HG02885 (cell line): ENCODE measurements at regions not wholly inside any gene's neighbourhood (a gene's known extent, or its start where the extent isn't known, plus 50 kb on each side); places are given as distances from the start of the nearest gene placed in this dataset.
"Not testable (repeated sequence)": the region's sequence is repeated elsewhere in the genome, so short reads cannot be mapped to it uniquely, and the experiment has no call there.

Experiments used
- ATAC-seq: cut with Tn5 transposase; IDR thresholded peaks from one replicate; pipeline ENCODE4 v1.9.1; 2021; ENCODE audit warnings: mild to moderate bottlenecking; ENCODE audit not compliant: unreplicated experiment, poor library complexity

DNA sequence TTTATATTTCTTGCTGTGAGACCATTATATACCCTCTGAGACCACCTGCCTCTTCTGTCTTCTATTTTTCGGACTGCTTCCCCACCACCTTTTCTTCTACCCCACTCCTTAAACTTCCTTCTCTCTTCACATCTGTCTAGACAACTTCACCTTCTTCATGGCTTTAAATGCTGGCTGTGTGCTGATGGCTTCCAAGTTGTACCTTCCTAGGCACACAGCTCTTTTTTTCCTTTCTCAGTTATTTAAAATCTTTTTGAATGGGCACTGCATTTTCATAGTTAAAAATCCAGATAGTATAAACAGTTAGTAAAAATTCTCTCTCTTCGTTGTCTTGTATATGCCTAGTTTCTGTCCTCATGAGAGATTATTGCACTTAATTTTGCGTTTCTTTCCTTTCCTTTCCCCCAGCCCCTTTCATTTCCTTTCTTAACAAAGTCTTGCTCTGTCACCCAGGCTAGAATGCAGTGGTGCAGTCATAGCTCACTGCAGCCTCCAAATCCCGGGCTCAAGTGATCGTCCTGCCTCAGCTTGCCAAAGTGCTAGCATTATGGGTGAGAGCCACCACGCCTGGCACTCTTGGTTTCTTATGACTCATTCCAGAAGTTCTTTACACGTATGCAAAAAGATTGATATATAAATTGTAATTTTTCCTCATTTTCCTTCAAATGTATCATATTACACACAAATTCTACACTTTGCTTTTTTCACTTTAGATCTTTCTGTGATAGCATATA, 114.3 kb downstream of the NPIPB5 start:
- ATAC-seq: no peak

DNA sequence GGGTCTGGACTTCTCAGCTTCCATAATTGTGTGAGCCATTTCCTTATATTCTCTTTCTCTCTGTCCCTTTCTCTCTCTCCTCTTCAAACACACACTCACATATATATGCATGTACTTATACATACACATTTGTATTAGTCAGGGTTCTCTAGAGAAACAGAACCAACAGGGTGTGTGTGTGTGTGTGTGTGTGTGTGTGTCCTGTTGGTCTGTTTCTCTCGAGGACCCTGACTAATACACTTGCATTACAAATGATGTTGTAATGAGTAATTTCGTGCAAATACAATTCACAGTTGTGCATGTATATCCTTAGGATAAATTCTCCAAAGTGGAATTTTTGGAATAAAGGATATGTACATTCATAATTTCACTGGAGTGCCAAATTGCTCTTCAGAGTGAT, 115.3 kb downstream of the NPIPB5 start:
- no peak for ATAC-seq

DNA sequence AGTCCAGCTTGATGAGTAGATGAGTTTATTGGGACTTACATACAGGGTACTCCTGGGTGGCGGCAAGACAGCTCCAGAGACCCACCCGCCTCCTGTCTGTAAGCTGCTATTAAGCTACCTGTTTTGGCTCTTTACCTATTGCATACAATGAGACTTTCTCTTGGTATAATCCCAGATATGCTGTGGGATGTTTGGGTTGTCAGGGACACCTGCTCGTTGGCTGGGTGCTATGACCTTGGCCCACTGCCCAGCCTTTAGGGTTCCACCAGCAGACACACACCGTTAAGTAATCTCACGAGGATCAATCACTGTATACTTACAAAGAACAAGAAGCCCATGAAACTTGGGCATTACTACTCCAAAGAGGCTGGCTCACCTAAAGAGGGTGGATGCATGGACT, 116.4 kb downstream of the NPIPB5 start:
- no peak for ATAC-seq

DNA sequence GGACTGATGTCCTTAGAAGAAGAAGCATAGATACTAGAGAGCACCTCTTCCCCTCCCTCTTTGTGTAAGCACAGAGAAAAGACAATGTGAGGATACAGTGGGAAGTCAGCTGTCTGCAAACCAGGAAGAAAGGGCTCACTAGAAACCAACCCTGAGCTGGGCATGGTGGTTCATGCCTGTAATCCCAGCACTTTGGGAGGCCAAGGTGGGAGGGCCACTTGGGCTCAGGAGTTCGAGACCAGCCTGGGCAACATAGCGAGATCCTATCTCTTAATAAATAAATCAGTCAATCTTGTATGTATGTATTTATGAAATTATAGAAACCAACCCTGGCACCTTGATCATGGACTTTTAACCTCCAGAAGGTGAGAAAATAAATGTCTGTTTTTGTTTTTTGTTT, 118.3 kb downstream of the NPIPB5 start:
- no peak for ATAC-seq

DNA sequence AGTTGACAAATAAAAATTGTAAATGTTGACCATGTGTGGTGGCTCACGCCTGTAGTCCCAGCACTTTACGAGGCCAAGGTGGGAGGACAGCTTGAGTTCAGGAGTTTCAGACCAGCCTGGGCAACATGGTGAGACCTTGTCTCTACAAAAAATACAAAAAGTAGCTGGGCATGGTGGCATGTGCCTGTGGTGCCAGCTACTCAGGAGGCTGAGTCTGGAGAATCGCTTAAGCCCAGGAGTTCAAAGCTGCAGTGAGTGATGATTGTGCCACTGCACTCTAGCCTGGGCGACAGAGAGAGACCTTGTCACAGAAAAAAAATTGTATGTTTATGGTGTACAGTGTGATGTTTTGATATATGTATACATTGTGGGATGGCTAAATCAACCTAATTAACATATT, 119.6 kb downstream of the NPIPB5 start:
- ATAC-seq: no peak

DNA sequence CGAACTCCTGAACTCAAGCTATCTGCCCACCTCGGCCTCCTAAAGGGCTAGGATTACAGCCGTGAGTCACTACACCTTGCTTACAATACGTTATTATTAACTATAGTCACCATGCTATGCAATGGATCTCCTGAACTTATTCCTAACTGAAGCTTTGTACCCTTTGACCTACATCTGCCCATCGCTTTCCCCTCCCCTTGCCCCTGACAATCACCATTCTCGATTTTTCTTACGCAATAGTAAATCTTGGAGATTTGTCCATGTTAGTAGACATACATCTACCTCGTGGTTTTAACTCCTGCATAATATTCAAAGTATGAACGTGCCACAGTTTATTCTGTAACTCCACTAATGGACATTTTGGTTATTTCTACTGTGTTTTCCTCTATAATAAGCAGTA, 120.6 kb downstream of the NPIPB5 start:
- no peak for ATAC-seq

DNA sequence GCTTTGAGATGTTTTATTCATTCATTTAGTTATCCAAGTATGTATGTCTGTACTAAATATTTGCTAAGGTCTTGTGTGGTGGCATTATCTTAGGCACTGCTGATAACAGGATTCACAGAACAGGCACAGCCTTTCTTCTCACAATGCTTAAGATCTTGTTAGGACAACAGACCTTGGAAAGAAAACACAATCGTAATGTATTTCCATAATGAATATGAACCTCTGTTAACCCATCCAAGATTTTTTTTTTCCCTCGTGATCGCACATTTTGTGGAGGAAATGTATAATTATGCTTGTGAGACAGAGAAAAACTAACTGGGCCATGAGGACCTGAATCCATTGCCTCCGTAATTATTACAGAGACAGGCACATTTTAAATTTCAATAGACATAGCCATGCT, 121.9 kb downstream of the NPIPB5 start:
- ATAC-seq: no peak

DNA sequence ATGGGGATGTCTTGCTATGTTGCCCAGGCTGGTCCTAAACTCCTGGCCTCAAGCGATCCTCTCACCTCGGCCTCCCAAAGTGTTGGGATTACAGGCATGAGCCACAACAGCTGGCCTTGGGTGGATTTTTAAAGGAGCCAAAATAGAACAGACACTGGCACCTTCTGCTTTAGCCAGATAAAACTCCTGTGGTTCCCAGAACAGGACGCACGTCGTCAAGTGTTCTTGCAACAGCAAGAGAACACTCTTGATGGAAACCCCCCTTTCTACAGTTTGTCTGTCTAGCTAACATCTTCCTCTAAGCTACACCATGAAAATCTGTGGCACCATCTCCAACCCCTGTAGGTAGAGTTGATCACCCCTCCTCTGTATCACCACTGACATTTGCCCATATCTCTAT, 122.6 kb downstream of the NPIPB5 start:
- no peak for ATAC-seq

DNA sequence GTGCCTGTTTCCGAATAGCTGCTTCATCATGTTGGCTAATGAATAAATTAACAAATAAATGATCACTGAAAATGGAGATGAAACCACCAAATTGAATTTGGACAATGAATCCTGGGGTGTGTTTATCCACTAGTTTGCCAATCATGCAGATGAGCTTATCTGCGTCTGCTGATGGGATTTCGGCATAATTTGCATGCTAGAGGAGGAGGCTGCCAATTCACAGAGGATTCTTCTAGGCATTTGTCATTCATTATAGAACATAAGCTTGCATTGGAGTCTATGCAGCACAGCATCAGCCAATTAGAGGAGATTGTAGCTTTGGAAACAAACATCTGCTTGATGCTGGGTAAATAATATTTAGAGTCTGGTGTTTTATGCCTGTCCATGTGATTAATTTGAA, 123.1 kb downstream of the NPIPB5 start:
- ATAC-seq: no peak

DNA sequence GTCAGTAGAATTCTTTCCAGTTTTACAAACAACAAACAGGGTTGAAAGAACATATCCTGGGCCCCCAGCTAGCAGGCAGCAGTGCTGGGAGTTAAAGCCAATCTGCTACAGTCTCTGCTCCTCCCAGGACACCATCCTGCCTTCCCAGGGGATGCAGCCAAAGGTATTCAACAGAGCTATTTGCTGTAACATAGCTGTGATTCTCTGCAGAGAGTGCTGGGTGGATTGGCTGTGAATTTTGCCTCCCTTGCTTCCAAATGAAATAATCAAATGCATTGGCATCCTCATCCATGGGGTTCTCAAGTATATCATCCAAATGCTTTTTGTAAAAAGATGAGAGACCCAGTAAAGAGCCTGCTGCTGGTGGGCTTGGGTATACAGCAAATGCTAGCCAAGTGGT, 124.3 kb downstream of the NPIPB5 start:
- no peak for ATAC-seq

DNA sequence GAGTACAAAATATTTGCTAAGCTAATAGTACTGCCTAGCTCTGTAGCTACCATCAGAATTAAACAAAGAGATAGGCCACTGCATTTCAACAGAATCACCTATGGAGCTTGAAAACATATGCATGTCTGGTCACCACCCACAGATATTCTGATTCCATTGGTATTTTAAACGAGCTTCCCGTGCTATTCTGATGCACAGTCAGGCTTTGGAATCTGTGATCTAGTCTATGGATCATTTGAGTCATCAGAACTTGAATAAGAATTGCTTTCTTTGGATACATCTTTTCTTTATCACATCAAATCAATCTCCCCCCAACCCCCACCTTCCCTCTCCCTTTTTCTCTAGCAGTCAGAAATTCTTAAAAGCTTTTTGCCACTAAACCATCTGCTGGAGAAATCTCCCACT, 124.7 kb downstream of the NPIPB5 start:
- no peak for ATAC-seq

DNA sequence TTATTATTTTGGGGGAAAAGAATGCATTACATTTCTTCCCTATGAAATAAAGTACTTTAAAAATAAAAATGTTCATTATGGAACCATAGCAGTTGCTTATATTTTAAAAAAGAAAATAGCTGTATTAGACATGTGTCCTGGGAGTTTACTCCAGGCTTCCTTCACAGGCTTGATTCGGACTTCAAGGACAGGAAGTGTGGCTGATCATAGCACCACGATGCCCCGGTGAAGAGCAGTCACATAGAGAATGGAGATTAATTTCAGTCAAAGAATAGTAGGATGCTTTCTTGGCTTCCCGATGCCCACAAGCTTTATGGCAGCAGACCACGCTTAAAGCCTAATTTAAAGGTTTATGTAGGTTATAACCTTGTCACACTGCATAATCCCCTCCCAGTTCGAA, 125.1 kb downstream of the NPIPB5 start:
- no peak for ATAC-seq

DNA sequence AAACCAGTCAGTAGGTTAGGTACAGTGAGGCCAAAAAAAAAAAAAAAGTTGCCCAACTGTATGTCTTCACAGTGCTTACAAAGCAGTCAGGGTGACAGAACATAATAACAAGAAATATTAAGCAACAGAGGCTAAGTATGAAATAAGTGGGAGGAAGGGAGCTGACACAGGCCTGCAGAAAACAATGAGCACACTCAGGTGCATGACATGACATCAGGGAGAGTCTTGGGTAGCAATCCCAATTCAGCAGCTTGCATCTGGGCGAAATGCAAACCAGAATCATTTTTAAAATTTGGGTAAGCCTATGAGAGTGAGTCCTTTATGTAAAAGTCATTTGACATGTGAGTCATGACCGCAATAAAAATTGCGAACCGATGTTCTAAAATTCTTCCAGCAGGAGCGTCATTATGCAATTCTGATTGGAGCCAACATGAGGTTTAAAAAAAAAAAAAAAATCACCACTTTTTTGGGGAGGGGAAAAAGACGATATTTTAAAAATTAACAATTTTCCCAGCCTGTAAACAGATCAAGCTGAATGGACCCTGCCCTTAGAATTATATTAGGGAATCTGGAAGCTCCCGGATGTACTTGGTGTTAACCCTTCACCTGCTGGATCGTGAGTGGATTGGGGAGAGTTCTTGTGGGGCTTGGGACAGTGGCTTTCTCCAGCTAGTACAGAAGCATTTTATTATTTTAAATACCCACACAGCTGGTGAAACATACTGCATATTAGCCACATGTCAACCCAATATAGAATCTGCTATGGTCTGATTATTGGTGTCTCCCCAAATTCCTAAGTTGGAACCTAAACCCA, 127.9 kb downstream of the NPIPB5 start:
- no peak for ATAC-seq

DNA sequence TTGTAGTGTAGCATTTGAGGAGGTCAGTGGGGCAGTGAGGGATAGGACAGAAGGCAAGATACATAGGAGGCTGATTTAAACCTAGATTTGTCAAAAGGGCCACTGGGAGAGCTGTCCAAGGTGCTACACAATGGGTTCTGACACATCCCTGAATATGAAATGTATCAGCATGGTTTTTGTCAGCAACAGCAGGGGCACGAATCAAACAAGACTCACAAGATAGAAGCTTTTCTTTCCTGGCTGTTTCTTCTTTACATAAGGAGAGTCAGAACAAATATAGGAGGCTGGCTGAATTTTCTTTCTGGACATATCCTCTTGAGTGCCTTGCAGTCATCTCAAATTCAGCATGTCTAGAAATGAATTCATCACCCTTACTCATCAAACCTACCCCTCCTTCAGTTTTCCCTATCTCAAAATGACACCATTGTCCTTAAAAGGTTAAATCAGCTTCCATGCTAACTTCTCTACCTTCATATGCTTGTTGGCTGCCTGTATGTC, 130.5 kb downstream of the NPIPB5 start:
- ATAC-seq: no peak

DNA sequence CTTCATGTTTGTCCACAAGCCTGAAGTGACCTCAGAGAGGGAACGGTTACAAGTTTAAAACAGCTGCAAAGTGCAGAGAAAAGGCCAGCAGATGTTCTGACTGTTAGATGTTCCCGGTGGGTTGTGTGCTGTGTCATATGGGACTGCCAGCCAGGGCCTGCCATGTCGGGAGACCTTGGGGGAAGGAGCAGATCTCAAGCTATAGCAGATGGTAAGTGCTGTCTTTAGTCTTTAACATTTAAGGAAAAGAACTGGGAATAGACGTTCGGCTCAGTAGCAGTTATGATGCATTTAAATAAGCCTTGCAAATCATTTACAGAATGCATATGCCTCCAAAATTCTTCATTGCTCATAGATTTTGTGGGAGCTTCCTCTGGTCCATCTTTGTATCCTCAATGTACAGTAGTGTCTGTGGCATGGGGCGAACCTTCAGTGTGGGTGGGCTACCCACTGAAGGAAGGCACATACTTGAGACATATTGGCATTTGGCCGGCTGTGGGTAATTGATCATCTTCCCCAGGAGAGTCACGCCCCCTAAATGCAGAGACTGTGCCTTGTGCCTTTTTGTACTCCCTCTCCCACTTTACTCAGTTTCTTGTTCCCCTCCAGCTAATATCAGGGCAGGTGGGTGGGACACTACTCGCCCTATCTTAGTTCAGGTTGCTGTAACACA, 131.9 kb downstream of the NPIPB5 start:
- ATAC-seq: no peak

DNA sequence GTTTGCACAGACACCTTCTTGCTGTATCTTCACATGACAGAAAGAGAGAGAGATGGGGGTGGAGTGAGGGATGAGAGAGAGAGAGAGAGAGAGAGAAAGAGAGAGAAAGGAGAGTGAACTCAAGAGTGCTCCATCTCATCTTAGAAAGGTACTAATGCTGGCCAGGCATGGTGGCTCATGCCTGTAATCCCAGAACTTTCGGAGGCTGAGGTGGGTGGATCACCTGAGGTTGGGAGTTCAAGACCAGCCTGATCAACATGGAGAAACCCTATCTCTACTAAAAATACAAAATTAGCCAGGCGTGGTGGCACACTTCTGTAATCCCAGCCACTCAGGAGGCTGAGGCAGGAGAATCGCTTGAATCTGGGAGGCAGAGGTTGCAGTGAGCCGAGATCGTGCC, 132.5 kb downstream of the NPIPB5 start:
- not testable (repeated sequence) for ATAC-seq

DNA sequence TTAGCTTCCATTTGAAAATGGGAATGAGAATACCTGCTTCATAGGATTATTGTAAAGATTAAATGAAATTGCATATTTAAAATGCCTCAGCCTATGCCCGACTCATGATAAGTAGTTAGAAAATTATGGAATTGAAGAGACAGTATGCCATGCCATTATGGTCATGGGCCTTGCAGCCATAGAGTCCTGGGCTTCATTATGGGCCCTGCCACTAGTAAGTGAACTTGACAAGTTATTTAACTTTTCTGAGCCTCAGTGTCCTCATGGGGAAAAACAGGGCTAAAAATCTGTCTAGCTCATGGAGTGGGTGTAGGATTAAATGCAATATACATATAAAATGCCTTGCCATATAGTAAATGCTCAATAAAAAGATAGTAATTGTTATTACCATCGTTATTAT, 133.2 kb downstream of the NPIPB5 start:
- ATAC-seq: no peak

DNA sequence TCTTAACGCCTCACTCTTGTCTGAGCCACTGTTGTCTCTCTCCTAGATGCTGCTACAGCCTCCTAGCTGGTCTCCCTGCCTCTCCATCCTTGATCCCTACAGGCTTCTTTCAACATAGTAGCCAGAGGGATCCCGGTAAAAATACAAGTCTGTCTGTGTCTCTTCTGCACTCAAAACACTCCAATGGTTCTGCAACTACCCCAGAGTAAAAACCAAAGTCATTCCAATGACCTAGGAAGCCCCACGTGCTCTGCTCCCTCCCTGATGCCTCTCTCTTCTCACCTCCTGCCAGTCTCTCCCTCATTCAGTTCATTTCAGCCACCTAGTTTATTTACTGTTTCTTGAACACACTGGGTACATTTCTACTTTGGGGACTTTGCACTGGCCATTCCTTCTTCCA, 135.2 kb downstream of the NPIPB5 start:
- no peak for ATAC-seq

DNA sequence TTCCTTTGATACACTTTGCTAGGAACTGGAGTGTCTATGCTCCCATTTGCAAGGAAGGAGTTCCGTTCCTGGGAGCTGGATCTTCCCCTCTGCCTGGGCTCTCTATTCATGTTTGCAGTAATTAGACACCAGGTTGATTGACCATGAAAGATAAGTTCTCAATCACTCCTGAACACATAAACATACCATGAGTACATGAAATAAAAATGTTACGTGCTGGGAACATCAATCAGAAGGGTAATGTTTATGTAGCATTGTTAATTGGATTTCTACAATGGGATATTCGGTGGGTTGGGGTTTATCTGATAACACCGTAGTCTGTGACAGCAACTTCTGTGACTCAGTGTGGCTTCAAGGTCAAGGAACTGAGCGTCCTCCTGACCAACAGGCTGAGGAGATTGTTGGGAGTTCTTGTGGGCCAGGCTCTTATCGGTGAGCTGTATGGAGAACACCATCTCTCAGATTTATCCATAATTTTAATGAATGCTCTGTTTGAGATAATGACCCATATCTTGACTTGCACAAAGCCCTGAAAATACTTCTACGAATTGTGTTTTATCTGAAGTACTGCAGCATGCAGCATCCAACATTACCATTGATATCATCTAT, 136.4 kb downstream of the NPIPB5 start:
- no peak for ATAC-seq

DNA sequence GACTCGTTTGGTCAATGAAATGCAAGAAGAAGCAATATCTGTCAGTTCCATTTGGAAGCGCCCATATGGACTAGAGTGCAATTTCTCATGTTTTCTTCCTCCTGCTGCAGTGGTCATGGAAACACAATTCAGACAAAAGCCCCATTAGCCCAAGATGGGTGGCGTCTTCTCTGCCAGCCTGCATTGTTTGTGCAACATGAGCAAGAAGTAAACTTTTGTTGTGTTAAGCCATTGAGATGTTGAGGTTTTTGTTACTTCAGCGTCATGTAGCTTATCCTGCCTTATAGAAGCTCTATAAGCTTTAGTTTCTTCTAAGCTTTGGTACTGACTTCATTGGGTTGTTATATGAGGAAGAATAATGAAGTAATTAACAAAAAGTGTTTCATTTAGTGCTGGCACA, 137.4 kb downstream of the NPIPB5 start:
- no peak for ATAC-seq

DNA sequence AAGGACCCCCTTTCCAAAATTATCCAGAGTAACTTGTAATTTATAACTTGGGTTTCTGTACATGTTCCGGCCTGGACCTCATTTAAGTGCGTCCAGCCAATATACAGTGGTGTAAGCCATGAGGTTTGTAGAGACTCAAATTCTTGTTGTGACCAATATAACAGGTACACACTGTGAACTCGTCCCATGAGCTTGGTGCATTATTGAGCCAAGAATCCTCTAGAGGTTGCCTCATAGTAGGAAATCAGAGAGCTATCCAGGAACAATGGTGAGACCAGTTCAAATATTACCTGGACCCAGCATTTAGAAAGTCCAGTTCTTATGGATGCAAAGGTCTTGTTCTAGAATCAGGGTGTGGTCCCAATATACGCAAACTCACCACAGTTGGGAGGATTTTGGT, 138.2 kb downstream of the NPIPB5 start:
- no peak for ATAC-seq
